NB4 (cell line): ENCODE measurements at regions not wholly inside any gene's neighbourhood (a gene's known extent, or its start where the extent isn't known, plus 50 kb on each side); places are given as distances from the start of the nearest gene placed in this dataset.
A peak's percentile ranks its signal among the peaks of the same experiment; 100 is the strongest.

ENCODE experiments used
- DNase-seq: peaks from one replicate; pipeline ENCODE4 v3.0.0; 2010; ENCODE audit warnings: low read depth
- H3K4me3 ChIP-seq: one replicate; pipeline ENCODE4 v1.5.1; 2011; ENCODE audit warnings: mild to moderate bottlenecking, low read depth, low read length, moderate library complexity
- CTCF ChIP-seq: IDR thresholded peaks from one replicate; pipeline ENCODE4 v1.5.1; 2012; ENCODE audit warnings: low read depth, low read length
- MAX ChIP-seq: IDR thresholded peaks from 2 replicates; pipeline ENCODE4 v1.6.1; 2011; ENCODE audit warnings: low read depth, low read length
- MYC ChIP-seq: IDR thresholded peaks from 2 replicates; pipeline ENCODE4 v1.6.1; 2011; ENCODE audit warnings: low read depth, low read length
- POLR2A ChIP-seq: IDR thresholded peaks from 2 replicates; pipeline ENCODE4 v1.6.1; 2011; ENCODE audit warnings: mild to moderate bottlenecking; ENCODE audit not compliant: insufficient read length; ENCODE audit errors: extremely low read depth

GRCh38 chr13:109669234-109669612 is 117.2 kb downstream of the IRS2 start:
- no peak overlapping the region for H3K4me3 ChIP-seq
- TF ChIP-seq POLR2A = no peak
- no peak for DNase-seq

GRCh38 chr13:109668433-109669233 is 117.8 kb downstream of the IRS2 start:
- no peak overlapping the region for H3K4me3 ChIP-seq
- DNase-seq = no peak
- no peak for TF ChIP-seq MYC
- no peak for TF ChIP-seq POLR2A
- TF ChIP-seq MAX = no peak
- no peak for TF ChIP-seq CTCF

GRCh38 chr13:109667807-109668291 is 118.5 kb downstream of the IRS2 start:
- no peak overlapping the region for H3K4me3 ChIP-seq
- no peak for TF ChIP-seq MAX
- TF ChIP-seq MYC = no peak
- TF ChIP-seq POLR2A = no peak
- no peak for TF ChIP-seq CTCF
- DNase-seq = peak; percentile 44

GRCh38 chr13:109667056-109667455 is 119.3 kb downstream of the IRS2 start:
- no peak overlapping the region for H3K4me3 ChIP-seq

GRCh38 chr13:109666656-109667055 is 119.7 kb downstream of the IRS2 start:
- no peak overlapping the region for H3K4me3 ChIP-seq
- TF ChIP-seq MAX (no peak), POLR2A (no peak), MYC (no peak), CTCF (no peak)
- DNase-seq = no peak

More at GRCh38 chr13:109667056-109667455, 119.3 kb downstream of the IRS2 start:
- no peak for TF ChIP-seq CTCF
- no peak for TF ChIP-seq POLR2A
- TF ChIP-seq MAX = no peak
- TF ChIP-seq MYC = no peak
- DNase-seq = no peak

GRCh38 chr13:109665781-109666249 is 120.6 kb downstream of the IRS2 start:
- no peak for DNase-seq
- H3K4me3 ChIP-seq = no peak overlapping the region
- TF ChIP-seq MAX (no peak), MYC (no peak), POLR2A (no peak), CTCF (no peak)
